ENCODE measurements at regions not wholly inside any gene's neighbourhood (a gene's known extent, or its start where the extent isn't known, plus 50 kb on each side); places are given as distances from the start of the nearest gene placed in this dataset.

DNA sequence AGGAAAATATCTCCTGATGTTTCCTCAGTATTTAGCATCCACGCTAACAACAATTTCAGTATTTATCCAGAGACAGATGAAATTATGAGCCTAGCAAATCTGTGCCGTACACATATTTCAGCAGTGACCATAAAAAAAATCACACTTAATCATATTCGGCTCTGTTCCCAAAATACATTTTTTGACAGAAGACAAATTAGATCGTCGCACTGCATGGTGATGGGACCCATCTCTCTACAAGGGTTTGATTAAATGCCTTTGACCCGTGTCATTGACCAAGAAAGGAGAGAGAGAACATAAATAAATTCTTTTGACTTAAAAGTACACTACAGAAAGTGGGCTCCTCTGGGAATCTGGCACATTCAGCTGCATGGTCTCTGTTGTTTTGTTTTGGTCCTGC, 215.3 kb upstream of the SEMA6D start:
- no peak for ATAC-seq
- H3K4me3 ChIP-seq = no peak overlapping the region
- intact Hi-C loops (cut with DNase I) = loop anchor here in 7 of 10 donors (5.0 to 10.0 kb wide), 4 partner anchors 83 to 485 kb away; partner anchors contain the start of gene SEMA6D (in 4 of the 7)
- no peaks in the 10 kb centered on the region for H3K9me3 ChIP-seq
- H3K4me1 ChIP-seq = peaks cover 6 to 30% (median 19%) of the 10 kb centered on the region in 9 donors
- H3K36me3 ChIP-seq = no peaks in the 10 kb centered on the region
- TF ChIP-seq, protein P1, sequence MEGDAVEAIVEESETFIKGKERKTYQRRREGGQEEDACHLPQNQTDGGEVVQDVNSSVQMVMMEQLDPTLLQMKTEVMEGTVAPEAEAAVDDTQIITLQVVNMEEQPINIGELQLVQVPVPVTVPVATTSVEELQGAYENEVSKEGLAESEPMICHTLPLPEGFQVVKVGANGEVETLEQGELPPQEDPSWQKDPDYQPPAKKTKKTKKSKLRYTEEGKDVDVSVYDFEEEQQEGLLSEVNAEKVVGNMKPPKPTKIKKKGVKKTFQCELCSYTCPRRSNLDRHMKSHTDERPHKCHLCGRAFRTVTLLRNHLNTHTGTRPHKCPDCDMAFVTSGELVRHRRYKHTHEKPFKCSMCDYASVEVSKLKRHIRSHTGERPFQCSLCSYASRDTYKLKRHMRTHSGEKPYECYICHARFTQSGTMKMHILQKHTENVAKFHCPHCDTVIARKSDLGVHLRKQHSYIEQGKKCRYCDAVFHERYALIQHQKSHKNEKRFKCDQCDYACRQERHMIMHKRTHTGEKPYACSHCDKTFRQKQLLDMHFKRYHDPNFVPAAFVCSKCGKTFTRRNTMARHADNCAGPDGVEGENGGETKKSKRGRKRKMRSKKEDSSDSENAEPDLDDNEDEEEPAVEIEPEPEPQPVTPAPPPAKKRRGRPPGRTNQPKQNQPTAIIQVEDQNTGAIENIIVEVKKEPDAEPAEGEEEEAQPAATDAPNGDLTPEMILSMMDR (IDR thresholded peaks at IDR 0.05) = no peak
- no peak for DNase-seq
- whole genome bisulfite sequencing, 2 donors = 86 to 87% methylated on average over 6 of the region's 6 CpGs
- peaks cover 0 to 11% (median 0%) of the 10 kb centered on the region in 7 donors for H3K27me3 ChIP-seq
- H3K27ac ChIP-seq = no peak overlapping the region

DNA sequence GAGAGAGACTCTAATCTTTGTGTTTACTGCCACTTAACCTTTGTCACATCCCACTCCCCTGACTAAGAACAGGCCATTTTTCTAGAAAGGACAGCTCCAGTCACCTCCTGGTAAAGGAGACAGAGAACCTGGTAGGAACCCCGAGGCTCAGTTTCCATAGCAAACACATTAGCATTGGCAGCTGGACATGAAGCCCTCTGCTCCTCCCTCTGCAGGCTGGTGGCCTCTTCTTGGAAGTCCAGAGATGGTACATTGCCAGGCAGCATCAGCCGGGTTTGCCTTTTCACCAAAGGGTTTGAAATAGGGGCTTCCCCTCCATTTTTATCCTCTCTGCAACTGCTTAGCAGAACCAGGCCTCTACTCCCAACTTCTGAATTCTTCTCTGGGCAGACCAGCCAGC, 213.4 kb upstream of the SEMA6D start:
- H3K4me1 ChIP-seq = peaks cover 6 to 40% (median 24%) of the 10 kb centered on the region in 9 donors
- H3K27me3 ChIP-seq = peaks cover 0 to 11% (median 0%) of the 10 kb centered on the region in 7 donors
- intact Hi-C loops (cut with DNase I) = loop anchor here in 7 of 10 donors (5.0 to 10.0 kb wide), 4 partner anchors 81 to 483 kb away; partner anchors contain the start of gene SEMA6D (in 4 of the 7)
- TF ChIP-seq, protein P1 (IDR thresholded peaks at IDR 0.05) = no peak
- DNase-seq (no peak), ATAC-seq (no peak)
- H3K9me3 ChIP-seq = no peaks in the 10 kb centered on the region
- H3K4me3 ChIP-seq = no peak overlapping the region
- H3K27ac ChIP-seq = no peak overlapping the region
- WGBS, 2 donors = 88 to 94% methylated on average over 2 of the region's 2 CpGs
- no peaks in the 10 kb centered on the region for H3K36me3 ChIP-seq

DNA sequence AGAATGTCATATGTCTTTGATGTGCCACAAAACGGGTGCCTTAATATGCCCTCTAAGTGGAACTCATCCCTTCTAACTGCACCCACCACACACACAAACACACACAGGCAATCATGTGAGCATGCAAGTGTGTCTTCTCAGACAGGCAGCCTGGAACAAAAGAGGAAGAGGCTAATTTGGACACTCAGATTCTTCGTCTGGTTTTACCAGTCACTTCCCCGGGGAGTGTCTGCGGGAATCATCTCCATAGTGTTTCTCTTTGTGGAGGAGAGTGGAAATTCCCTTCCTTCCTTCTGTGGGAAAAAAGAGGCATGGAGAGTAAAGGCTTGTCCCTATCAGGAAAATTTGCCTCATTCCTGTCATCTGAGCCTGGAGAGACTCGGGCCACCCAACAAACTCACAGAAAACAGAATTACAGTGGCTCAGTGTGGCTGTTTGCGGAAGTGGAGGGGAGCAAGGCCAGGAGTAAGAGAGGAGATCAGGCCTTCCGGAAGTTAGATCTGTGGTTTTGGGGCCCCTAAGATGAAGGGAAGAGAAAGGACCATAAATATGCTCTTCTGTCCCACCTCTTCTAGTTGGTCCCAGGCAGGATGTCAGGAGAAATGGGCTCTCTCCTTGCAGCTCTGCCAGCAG, 212.6 kb upstream of the SEMA6D start:
- no peak for DNase-seq
- peak in 3 of 8 donors; percentile 18 to 43 (median 24) for ATAC-seq
- TF ChIP-seq, protein P1 (IDR thresholded peaks at IDR 0.05) = no peak
- H3K36me3 ChIP-seq = no peaks in the 10 kb centered on the region
- WGBS, 2 donors = 64 to 68% methylated on average over 7 of the region's 7 CpGs
- intact Hi-C loops (cut with DNase I) = loop anchor here in 7 of 10 donors (5.0 to 10.0 kb wide), 5 partner anchors 80 to 483 kb away; partner anchors contain the start of gene SEMA6D (in 5 of the 7)
- peak overlapping the region in 2 of 10 donors; percentile 48 to 72 for H3K27ac ChIP-seq
- H3K4me1 ChIP-seq = peaks cover 6 to 48% (median 24%) of the 10 kb centered on the region in 9 donors
- H3K9me3 ChIP-seq = no peaks in the 10 kb centered on the region
- peaks cover 0 to 2% (median 0%) of the 10 kb centered on the region in 7 donors for H3K27me3 ChIP-seq
- H3K4me3 ChIP-seq = no peak overlapping the region

DNA sequence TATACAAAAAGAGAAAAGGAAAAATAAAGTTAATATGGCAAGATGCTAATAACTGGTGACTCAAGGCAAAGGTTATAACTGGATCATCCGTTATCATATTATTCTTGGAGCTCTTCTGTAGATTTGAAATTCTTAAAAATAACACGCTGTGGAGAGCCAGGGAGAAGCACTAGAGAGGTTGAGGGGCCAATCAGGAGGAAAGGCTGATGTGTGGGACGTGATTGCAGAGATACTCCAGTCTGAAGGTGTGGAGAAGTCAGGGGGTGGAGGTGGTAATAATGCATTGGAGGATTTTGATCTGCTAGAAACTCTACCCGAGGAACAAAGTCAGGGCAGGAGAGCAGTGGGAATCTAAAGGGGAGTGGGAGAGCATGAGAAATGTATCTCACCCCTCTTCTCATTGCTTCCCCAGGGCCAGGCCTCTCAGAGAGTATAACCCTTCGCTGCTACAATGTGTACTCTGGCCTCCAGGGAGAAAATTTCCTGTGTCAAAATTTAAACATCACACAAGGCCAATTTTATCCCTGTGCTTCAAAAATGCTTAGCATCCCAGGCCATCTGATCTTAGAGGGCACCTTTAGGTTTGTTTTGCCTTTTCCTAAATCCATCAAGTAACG, 211.5 kb upstream of the SEMA6D start:
- H3K27me3 ChIP-seq = peaks cover 0 to 9% (median 0%) of the 10 kb centered on the region in 7 donors
- WGBS, 2 donors = 36 to 43% methylated on average over 6 of the region's 6 CpGs
- peak; percentile 20 to 63 (median 37) for ATAC-seq
- no peak overlapping the region for H3K4me3 ChIP-seq
- H3K27ac ChIP-seq = peak overlapping the region in 8 of 10 donors; percentile 26 to 72 (median 57)
- DNase-seq = no peak
- intact Hi-C loops (cut with DNase I) = loop anchor here in 6 of 10 donors (5.0 to 10.0 kb wide), 4 partner anchors 79 to 479 kb away; partner anchors contain the start of gene SEMA6D (in 5 of the 6)
- TF ChIP-seq, protein P1 (IDR thresholded peaks at IDR 0.05) = no peak
- no peaks in the 10 kb centered on the region for H3K36me3 ChIP-seq
- no peaks in the 10 kb centered on the region for H3K9me3 ChIP-seq
- peaks cover 6 to 48% (median 24%) of the 10 kb centered on the region in 9 donors for H3K4me1 ChIP-seq

Measured in heart right ventricle (tissue), 16 donors.